K562 (cell line): ENCODE measurements at regions not wholly inside any gene's neighbourhood (a gene's known extent, or its start where the extent isn't known, plus 50 kb on each side); places are given as distances from the start of the nearest gene placed in this dataset.
A peak's percentile ranks its signal among the peaks of the same experiment; 100 is the strongest.

ENCODE experiments used
- CHD4 ChIP-seq: fragments of 200-600 bp; sonication (generic); IDR thresholded peaks from 3 replicates; pipeline ENCODE4 v1.6.1; 2012; ENCODE audit warnings: low read depth, mild to moderate bottlenecking, mixed read lengths, low read length, inconsistent platforms; ENCODE audit not compliant: insufficient read depth, insufficient replicate concordance, poor library complexity, severe bottlenecking
- RFX5 ChIP-seq: IDR thresholded peaks from 2 replicates; pipeline ENCODE4 v1.6.1; 2011; ENCODE audit warnings: low read depth, mild to moderate bottlenecking, improper control_type of control experiment, low read length
- SAP30 ChIP-seq: fragments of 200-600 bp; sonication (generic); IDR thresholded peaks from 2 replicates; pipeline ENCODE4 v1.6.1; 2012; ENCODE audit warnings: borderline replicate concordance, low read depth, mild to moderate bottlenecking, moderate library complexity, low read length, control low read depth, inconsistent platforms; ENCODE audit not compliant: insufficient read depth, poor library complexity, severe bottlenecking
- SMARCC2 ChIP-seq: fragments of 450-650 bp; IDR thresholded peaks from 2 replicates; pipeline ENCODE4 v1.6.1; 2017; ENCODE audit warnings: antibody characterized with exemption, moderate library complexity, mild to moderate bottlenecking, low read depth
- ZNF436 ChIP-seq: fragments of 250-450, 450-650 bp; sonication (Bioruptor Pico); formaldehyde crosslinking; IDR thresholded peaks from 2 replicates; pipeline ENCODE4 v1.7.0; 2020; ENCODE audit warnings: mild to moderate bottlenecking
- TF ChIP-seq, protein P1 (sequence below): fragments of 250-450 bp; sonication (Bioruptor Pico); IDR thresholded peaks from 2 replicates; pipeline ENCODE4 v1.4.0; 2020
- TF ChIP-seq, protein P2 (sequence below), 2 experiments: fragments of 450-650 bp; formaldehyde crosslinking in 1 of 2; IDR thresholded peaks; 2 replicates each; pipeline versions ENCODE4 v1.4.0 to v1.6.1; 2014 to 2020; ENCODE audit warnings: mild to moderate bottlenecking in 2 of 2, borderline replicate concordance in 1 of 2, low read depth in 1 of 2

DNA sequence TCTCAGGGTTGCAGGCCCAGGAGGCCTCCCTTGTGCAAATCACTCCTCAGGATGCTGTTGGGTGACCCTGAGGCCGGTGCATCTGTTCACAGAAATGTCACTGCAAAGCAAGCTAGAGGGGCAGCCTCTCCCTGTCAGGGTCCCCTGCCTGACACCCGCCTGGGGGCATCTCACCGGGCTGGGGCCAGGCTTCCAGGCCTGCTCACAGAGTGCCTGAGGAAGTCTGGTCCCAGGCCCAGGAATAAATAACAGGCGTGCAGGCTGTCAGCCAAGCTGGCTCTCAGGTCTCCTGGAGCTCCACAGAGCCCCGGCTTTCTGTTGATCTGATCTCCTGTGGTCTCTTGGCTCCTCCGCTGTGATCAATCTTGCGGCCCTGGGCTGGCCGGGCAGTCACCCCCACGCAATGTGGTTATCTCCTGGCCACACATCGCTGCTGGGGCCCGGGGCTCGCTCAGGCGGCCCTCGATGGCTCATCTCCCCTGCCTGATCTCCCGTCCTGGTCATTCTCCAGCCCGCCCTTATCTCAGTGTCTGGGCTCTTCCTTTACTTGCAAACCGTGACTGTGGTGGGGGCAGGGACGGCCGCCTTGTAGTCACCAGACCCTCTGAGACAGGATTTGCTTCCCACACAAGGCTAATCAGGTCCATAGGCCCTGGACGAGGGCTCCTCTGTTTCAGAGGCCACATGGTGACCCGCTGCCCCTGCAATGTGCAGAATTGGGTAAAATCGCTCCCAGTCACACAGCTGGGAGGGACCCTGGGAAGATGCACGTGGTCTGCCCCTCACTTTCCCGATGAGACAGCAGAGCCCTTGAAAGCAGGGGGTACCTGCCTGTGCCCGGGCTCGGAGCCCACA lies 231.2 kb upstream of the GSE1 start (continued):
- TF ChIP-seq, protein P1, sequence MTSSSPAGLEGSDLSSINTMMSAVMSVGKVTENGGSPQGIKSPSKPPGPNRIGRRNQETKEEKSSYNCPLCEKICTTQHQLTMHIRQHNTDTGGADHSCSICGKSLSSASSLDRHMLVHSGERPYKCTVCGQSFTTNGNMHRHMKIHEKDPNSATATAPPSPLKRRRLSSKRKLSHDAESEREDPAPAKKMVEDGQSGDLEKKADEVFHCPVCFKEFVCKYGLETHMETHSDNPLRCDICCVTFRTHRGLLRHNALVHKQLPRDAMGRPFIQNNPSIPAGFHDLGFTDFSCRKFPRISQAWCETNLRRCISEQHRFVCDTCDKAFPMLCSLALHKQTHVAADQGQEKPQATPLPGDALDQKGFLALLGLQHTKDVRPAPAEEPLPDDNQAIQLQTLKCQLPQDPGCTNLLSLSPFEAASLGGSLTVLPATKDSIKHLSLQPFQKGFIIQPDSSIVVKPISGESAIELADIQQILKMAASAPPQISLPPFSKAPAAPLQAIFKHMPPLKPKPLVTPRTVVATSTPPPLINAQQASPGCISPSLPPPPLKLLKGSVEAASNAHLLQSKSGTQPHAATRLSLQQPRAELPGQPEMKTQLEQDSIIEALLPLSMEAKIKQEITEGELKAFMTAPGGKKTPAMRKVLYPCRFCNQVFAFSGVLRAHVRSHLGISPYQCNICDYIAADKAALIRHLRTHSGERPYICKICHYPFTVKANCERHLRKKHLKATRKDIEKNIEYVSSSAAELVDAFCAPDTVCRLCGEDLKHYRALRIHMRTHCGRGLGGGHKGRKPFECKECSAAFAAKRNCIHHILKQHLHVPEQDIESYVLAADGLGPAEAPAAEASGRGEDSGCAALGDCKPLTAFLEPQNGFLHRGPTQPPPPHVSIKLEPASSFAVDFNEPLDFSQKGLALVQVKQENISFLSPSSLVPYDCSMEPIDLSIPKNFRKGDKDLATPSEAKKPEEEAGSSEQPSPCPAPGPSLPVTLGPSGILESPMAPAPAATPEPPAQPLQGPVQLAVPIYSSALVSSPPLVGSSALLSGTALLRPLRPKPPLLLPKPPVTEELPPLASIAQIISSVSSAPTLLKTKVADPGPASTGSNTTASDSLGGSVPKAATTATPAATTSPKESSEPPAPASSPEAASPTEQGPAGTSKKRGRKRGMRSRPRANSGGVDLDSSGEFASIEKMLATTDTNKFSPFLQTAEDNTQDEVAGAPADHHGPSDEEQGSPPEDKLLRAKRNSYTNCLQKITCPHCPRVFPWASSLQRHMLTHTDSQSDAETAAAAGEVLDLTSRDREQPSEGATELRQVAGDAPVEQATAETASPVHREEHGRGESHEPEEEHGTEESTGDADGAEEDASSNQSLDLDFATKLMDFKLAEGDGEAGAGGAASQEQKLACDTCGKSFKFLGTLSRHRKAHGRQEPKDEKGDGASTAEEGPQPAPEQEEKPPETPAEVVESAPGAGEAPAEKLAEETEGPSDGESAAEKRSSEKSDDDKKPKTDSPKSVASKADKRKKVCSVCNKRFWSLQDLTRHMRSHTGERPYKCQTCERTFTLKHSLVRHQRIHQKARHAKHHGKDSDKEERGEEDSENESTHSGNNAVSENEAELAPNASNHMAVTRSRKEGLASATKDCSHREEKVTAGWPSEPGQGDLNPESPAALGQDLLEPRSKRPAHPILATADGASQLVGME = no peak
- peak; percentile 100 for TF ChIP-seq SMARCC2
- no peak for TF ChIP-seq RFX5
- peak; percentile 74 for TF ChIP-seq CHD4
- TF ChIP-seq, protein P2, sequence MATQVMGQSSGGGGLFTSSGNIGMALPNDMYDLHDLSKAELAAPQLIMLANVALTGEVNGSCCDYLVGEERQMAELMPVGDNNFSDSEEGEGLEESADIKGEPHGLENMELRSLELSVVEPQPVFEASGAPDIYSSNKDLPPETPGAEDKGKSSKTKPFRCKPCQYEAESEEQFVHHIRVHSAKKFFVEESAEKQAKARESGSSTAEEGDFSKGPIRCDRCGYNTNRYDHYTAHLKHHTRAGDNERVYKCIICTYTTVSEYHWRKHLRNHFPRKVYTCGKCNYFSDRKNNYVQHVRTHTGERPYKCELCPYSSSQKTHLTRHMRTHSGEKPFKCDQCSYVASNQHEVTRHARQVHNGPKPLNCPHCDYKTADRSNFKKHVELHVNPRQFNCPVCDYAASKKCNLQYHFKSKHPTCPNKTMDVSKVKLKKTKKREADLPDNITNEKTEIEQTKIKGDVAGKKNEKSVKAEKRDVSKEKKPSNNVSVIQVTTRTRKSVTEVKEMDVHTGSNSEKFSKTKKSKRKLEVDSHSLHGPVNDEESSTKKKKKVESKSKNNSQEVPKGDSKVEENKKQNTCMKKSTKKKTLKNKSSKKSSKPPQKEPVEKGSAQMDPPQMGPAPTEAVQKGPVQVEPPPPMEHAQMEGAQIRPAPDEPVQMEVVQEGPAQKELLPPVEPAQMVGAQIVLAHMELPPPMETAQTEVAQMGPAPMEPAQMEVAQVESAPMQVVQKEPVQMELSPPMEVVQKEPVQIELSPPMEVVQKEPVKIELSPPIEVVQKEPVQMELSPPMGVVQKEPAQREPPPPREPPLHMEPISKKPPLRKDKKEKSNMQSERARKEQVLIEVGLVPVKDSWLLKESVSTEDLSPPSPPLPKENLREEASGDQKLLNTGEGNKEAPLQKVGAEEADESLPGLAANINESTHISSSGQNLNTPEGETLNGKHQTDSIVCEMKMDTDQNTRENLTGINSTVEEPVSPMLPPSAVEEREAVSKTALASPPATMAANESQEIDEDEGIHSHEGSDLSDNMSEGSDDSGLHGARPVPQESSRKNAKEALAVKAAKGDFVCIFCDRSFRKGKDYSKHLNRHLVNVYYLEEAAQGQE (IDR thresholded peaks at IDR 0.05; ENCODE audit: borderline replicate concordance) = peak; percentile 76
- TF ChIP-seq, protein P2 (CRISPR knock-in tag; IDR thresholded peaks at IDR 0.05; ENCODE audit: low read depth) = peak; percentile 18; the same call in 1 of the 2 replicates
- no peak for TF ChIP-seq SAP30
- TF ChIP-seq ZNF436 (CRISPR knock-in tag) = no peak
